Activated CD4-positive, alpha-beta T cell treated with anti-CD3 and anti-CD28 coated beads for 36 hours (primary cell): ENCODE measurements at regions not wholly inside any gene's neighbourhood (a gene's known extent, or its start where the extent isn't known, plus 50 kb on each side); places are given as distances from the start of the nearest gene placed in this dataset.
"Not testable (repeated sequence)": the region's sequence is repeated elsewhere in the genome, so short reads cannot be mapped to it uniquely, and the experiment has no call there.

Experiments used
- ATAC-seq: fragments of 200-7000 bp; cut with Tn5 transposase; one replicate; pipeline ENCODE4 v1.10.0; 2021; ENCODE audit warnings: mild to moderate bottlenecking, moderate library complexity
- CTCF ChIA-PET: fragments of 350-600 bp; sonication (Branson Sonifier 250); formaldehyde crosslinking; loops from one replicate; lab custom pipeline; 2021; ENCODE audit warnings: antibody characterized with exemption; lab: Charles Lee
- POLR2A ChIA-PET: fragments of 350-600 bp; sonication (Branson Sonifier 250); formaldehyde crosslinking; loops from one replicate; lab custom pipeline; 2021; ENCODE audit warnings: antibody characterized with exemption, inconsistent platforms; lab: Charles Lee
- DNase-seq: peaks from one replicate; pipeline ENCODE4 v3.0.0-alpha.2; 2020
- H3K27ac Mint-ChIP-seq: one replicate; pipeline ENCODE4 v1.8.0; 2021; ENCODE audit warnings: mixed read lengths
- H3K27me3 Mint-ChIP-seq: one replicate; pipeline ENCODE4 v1.8.0; 2021; ENCODE audit warnings: mixed read lengths
- H3K36me3 Mint-ChIP-seq: one replicate; pipeline ENCODE4 v1.8.0; 2021; ENCODE audit warnings: low read depth, mixed read lengths
- H3K4me1 Mint-ChIP-seq: one replicate; pipeline ENCODE4 v1.8.0; 2021; ENCODE audit warnings: mixed read lengths
- H3K4me3 Mint-ChIP-seq: one replicate; pipeline ENCODE4 v1.8.0; 2021; ENCODE audit warnings: mild to moderate bottlenecking, moderate library complexity, mixed read lengths
- H3K9me3 Mint-ChIP-seq: one replicate; pipeline ENCODE4 v1.8.0; 2021; ENCODE audit warnings: low read depth, mixed read lengths
- intact Hi-C, 2 experiments: fragments of 100-400 bp; cut with DNase I in 1 of 2; cut with micrococcal nuclease in 1 of 2; formaldehyde crosslinking; loops; one replicate each; pipeline versions ENCODE4 v1.14.2 to v1.15.1; 2022 to 2024; cut with DNase I, micrococcal nuclease

- no peak for ATAC-seq
- ChIA-PET POLR2A (no interaction called here), CTCF (no interaction called here)
- no peaks in the 10 kb centered on the region for H3K36me3 Mint-ChIP-seq
- peaks cover 14% of the 10 kb centered on the region for H3K9me3 Mint-ChIP-seq
- no peak overlapping the region for H3K27ac Mint-ChIP-seq
- no peaks in the 10 kb centered on the region for H3K4me1 Mint-ChIP-seq
- intact Hi-C loops, result no loop called here
- H3K27me3 Mint-ChIP-seq, result no peaks in the 10 kb centered on the region
- no peak overlapping the region for H3K4me3 Mint-ChIP-seq
- DNase-seq, result no peak
Measured at GRCh38 chr15:96966554-96966953, 636.1 kb downstream of the NR2F2 start.

GRCh38 chr15:96969732-96970710 is 639.5 kb downstream of the NR2F2 start:
- H3K27ac Mint-ChIP-seq, result no peak overlapping the region
- no peak overlapping the region for H3K4me3 Mint-ChIP-seq
- H3K9me3 Mint-ChIP-seq, result peaks cover 12% of the 10 kb centered on the region
- ChIA-PET CTCF (no interaction called here), POLR2A (no interaction called here)
- H3K27me3 Mint-ChIP-seq, result no peaks in the 10 kb centered on the region
- DNase-seq, result no peak
- no peaks in the 10 kb centered on the region for H3K36me3 Mint-ChIP-seq
- ATAC-seq, result no peak
- H3K4me1 Mint-ChIP-seq, result no peaks in the 10 kb centered on the region
- intact Hi-C loops, result no loop called here

GRCh38 chr15:96972201-96972600 is 641.7 kb downstream of the NR2F2 start:
- intact Hi-C loops, result no loop called here
- no peak overlapping the region for H3K27ac Mint-ChIP-seq
- no peaks in the 10 kb centered on the region for H3K4me1 Mint-ChIP-seq
- H3K4me3 Mint-ChIP-seq, result no peak overlapping the region
- no peaks in the 10 kb centered on the region for H3K27me3 Mint-ChIP-seq
- H3K36me3 Mint-ChIP-seq, result no peaks in the 10 kb centered on the region
- no peak for ATAC-seq
- CTCF ChIA-PET, result no interaction called here
- no peak for DNase-seq
- peaks cover 11% of the 10 kb centered on the region for H3K9me3 Mint-ChIP-seq
- POLR2A ChIA-PET, result no interaction called here

- H3K27me3 Mint-ChIP-seq, result no peaks in the 10 kb centered on the region
- intact Hi-C loops, result no loop called here
- no peak overlapping the region for H3K27ac Mint-ChIP-seq
- no peaks in the 10 kb centered on the region for H3K4me1 Mint-ChIP-seq
- ATAC-seq, result no peak
- no peak for DNase-seq
- H3K4me3 Mint-ChIP-seq, result no peak overlapping the region
- peaks cover 7% of the 10 kb centered on the region for H3K9me3 Mint-ChIP-seq
- no peaks in the 10 kb centered on the region for H3K36me3 Mint-ChIP-seq
- POLR2A ChIA-PET, result interaction anchor here (0.6 kb wide), 1 partner anchor 1444 kb away, joined by 6 read pairs; no protein-coding TSS in a partner anchor
- CTCF ChIA-PET, result interaction anchor here (1.0 kb wide), 1 partner anchor 9 kb away, joined by 3 read pairs; no protein-coding TSS in a partner anchor
Measured at GRCh38 chr15:96974761-96975160, 644.3 kb downstream of the NR2F2 start.

GRCh38 chr15:96977886-96978285 is 647.4 kb downstream of the NR2F2 start:
- Mint-ChIP-seq H3K36me3 (no peaks in the 10 kb centered on the region), H3K27me3 (no peaks in the 10 kb centered on the region), H3K27ac (no peak overlapping the region), H3K4me3 (no peak overlapping the region), H3K9me3 (peaks cover 6% of the 10 kb centered on the region), H3K4me1 (no peaks in the 10 kb centered on the region)
- CTCF ChIA-PET, result no interaction called here
- POLR2A ChIA-PET, result no interaction called here
- intact Hi-C loops, result no loop called here
- no peak for DNase-seq
- no peak for ATAC-seq

GRCh38 chr15:96978937-96979473 is 648.5 kb downstream of the NR2F2 start:
- ChIA-PET POLR2A (no interaction called here), CTCF (no interaction called here)
- no peaks in the 10 kb centered on the region for H3K27me3 Mint-ChIP-seq
- intact Hi-C loops, result no loop called here
- no peak overlapping the region for H3K27ac Mint-ChIP-seq
- ATAC-seq, result no peak
- no peaks in the 10 kb centered on the region for H3K36me3 Mint-ChIP-seq
- peaks cover 4% of the 10 kb centered on the region for H3K9me3 Mint-ChIP-seq
- H3K4me3 Mint-ChIP-seq, result no peak overlapping the region
- no peak for DNase-seq
- H3K4me1 Mint-ChIP-seq, result no peaks in the 10 kb centered on the region

GRCh38 chr15:96984121-96984671 is 653.7 kb downstream of the NR2F2 start:
- H3K27me3 Mint-ChIP-seq, ATAC-seq, H3K36me3 Mint-ChIP-seq, H3K4me1 Mint-ChIP-seq, POLR2A ChIA-PET, H3K27ac Mint-ChIP-seq, intact Hi-C loops, H3K4me3 Mint-ChIP-seq, DNase-seq: not testable (repeated sequence)
- peaks cover 13% of the 10 kb centered on the region for H3K9me3 Mint-ChIP-seq
- CTCF ChIA-PET, result interaction anchor here (1.1 kb wide), 1 partner anchor 10 kb away, joined by 3 read pairs; no protein-coding TSS in a partner anchor

- ChIA-PET CTCF (no interaction called here), POLR2A (no interaction called here)
- H3K27me3 Mint-ChIP-seq, result no peaks in the 10 kb centered on the region
- H3K36me3 Mint-ChIP-seq, result no peaks in the 10 kb centered on the region
- H3K9me3 Mint-ChIP-seq, result peaks cover 19% of the 10 kb centered on the region
- ATAC-seq (no peak), DNase-seq (no peak)
- H3K27ac Mint-ChIP-seq, result no peak overlapping the region
- intact Hi-C loops, result no loop called here
- H3K4me3 Mint-ChIP-seq, result no peak overlapping the region
- no peaks in the 10 kb centered on the region for H3K4me1 Mint-ChIP-seq
Measured at GRCh38 chr15:96992817-96993216, 662.3 kb downstream of the NR2F2 start.

GRCh38 chr15:96997538-96997937 is 667.0 kb downstream of the NR2F2 start:
- Mint-ChIP-seq H3K9me3 (peaks cover 8% of the 10 kb centered on the region), H3K4me3 (no peak overlapping the region), H3K27me3 (no peaks in the 10 kb centered on the region), H3K27ac (no peak overlapping the region), H3K36me3 (no peaks in the 10 kb centered on the region), H3K4me1 (no peaks in the 10 kb centered on the region)
- POLR2A ChIA-PET, result no interaction called here
- intact Hi-C loops, result no loop called here
- no peak for ATAC-seq
- CTCF ChIA-PET, result no interaction called here
- DNase-seq, result no peak

- ATAC-seq, result no peak
- ChIA-PET POLR2A (no interaction called here), CTCF (no interaction called here)
- DNase-seq, result no peak
- Mint-ChIP-seq H3K27me3 (no peaks in the 10 kb centered on the region), H3K36me3 (no peaks in the 10 kb centered on the region), H3K4me3 (no peak overlapping the region), H3K4me1 (no peaks in the 10 kb centered on the region), H3K27ac (no peak overlapping the region), H3K9me3 (peaks cover 5% of the 10 kb centered on the region)
- intact Hi-C loops, result no loop called here
Measured at GRCh38 chr15:97009031-97009431, 678.5 kb downstream of the NR2F2 start.

- no peak for ATAC-seq
- H3K27ac Mint-ChIP-seq, result no peak overlapping the region
- H3K9me3 Mint-ChIP-seq, result peaks cover 8% of the 10 kb centered on the region
- no peaks in the 10 kb centered on the region for H3K4me1 Mint-ChIP-seq
- CTCF ChIA-PET, result no interaction called here
- no peaks in the 10 kb centered on the region for H3K36me3 Mint-ChIP-seq
- POLR2A ChIA-PET, result no interaction called here
- intact Hi-C loops, result no loop called here
- DNase-seq, result no peak
- no peak overlapping the region for H3K4me3 Mint-ChIP-seq
- H3K27me3 Mint-ChIP-seq, result no peaks in the 10 kb centered on the region
Measured at GRCh38 chr15:97012986-97013385, 682.5 kb downstream of the NR2F2 start.

- Mint-ChIP-seq H3K27ac (no peak overlapping the region), H3K27me3 (no peaks in the 10 kb centered on the region), H3K36me3 (no peaks in the 10 kb centered on the region), H3K4me3 (no peak overlapping the region), H3K4me1 (no peaks in the 10 kb centered on the region), H3K9me3 (peaks cover 6% of the 10 kb centered on the region)
- POLR2A ChIA-PET, result no interaction called here
- DNase-seq (no peak), ATAC-seq (no peak)
- CTCF ChIA-PET, result no interaction called here
- intact Hi-C loops, result no loop called here
Measured at GRCh38 chr15:97013491-97013890, 683.0 kb downstream of the NR2F2 start.
